IMR-90 (cell line): ENCODE measurements at regions not wholly inside any gene's neighbourhood (a gene's known extent, or its start where the extent isn't known, plus 50 kb on each side); places are given as distances from the start of the nearest gene placed in this dataset.

Experiments
- ATAC-seq: fragments of 200-7000 bp; cut with Tn5 transposase; 2 replicates; pipeline ENCODE4 v1.9.1; 2020; ENCODE audit warnings: low read depth, mild to moderate bottlenecking, moderate library complexity
- BruUV-seq: library from RNA; stranded (reverse); fragments of 400-500 nt; replicated peaks from 2 replicates; lab custom pipeline; 2021; lab: Mats Ljungman, UMichigan
- CTCF ChIA-PET: fragments of 300-600 bp; formaldehyde crosslinking; extraction: SDS; loops from one replicate; lab custom pipeline; 2021; ENCODE audit warnings: antibody characterized with exemption; lab: Yijun Ruan, JAX
- POLR2A ChIA-PET: fragments of 300-600 bp; sonication (Branson Sonifier 250); formaldehyde crosslinking; loops from one replicate; lab custom pipeline; 2022; ENCODE audit warnings: antibody characterized with exemption; ENCODE audit not compliant: unreplicated experiment; lab: Charles Lee
- DNase-seq: peaks from one replicate; pipeline ENCODE4 v3.0.0; 2013
- H2AFZ ChIP-seq: replicated peaks from 2 replicates; pipeline ENCODE3; 2013; ENCODE audit warnings: low read length, mild to moderate bottlenecking; ENCODE audit not compliant: poor library complexity
- H2AK5ac ChIP-seq: 2 replicates; pipeline ENCODE4 v1.6.1; 2013; ENCODE audit warnings: low read depth, low read length, inconsistent platforms
- H2AK9ac ChIP-seq: replicated peaks from 2 replicates; pipeline ENCODE3; 2013; ENCODE audit warnings: mild to moderate bottlenecking, low read depth, low read length, moderate library complexity; ENCODE audit not compliant: poor library complexity
- H2BK120ac ChIP-seq: 2 replicates; pipeline ENCODE4 v1.6.1; 2013; ENCODE audit warnings: low read depth, low read length, inconsistent platforms
- H2BK15ac ChIP-seq: 3 replicates; pipeline ENCODE4 v1.6.1; 2013; ENCODE audit warnings: low read depth, low read length, inconsistent platforms
- H2BK20ac ChIP-seq: 2 replicates; pipeline ENCODE4 v1.6.1; 2013; ENCODE audit warnings: low read depth, mild to moderate bottlenecking, inconsistent platforms, low read length, moderate library complexity
- H2BK5ac ChIP-seq: 2 replicates; pipeline ENCODE4 v1.6.1; 2013; ENCODE audit warnings: mild to moderate bottlenecking, low read depth, low read length, inconsistent platforms; ENCODE audit not compliant: poor library complexity, severe bottlenecking
- H3K14ac ChIP-seq: replicated peaks from 2 replicates; pipeline ENCODE4 v1.6.1; 2013; ENCODE audit warnings: low read depth, low read length, inconsistent platforms
- H3K18ac ChIP-seq: 2 replicates; pipeline ENCODE4 v1.6.1; 2013; ENCODE audit warnings: low read depth, low read length, control low read depth
- H3K23ac ChIP-seq: 2 replicates; pipeline ENCODE4 v1.6.1; 2013; ENCODE audit warnings: low read depth, low read length, inconsistent platforms
- H3K27ac ChIP-seq: 2 replicates; pipeline ENCODE4 v1.5.1; 2013; ENCODE audit warnings: mild to moderate bottlenecking, control low read depth, low read length; ENCODE audit not compliant: insufficient read depth
- H3K27me3 ChIP-seq: 2 replicates; pipeline ENCODE4 v1.6.1; 2013; ENCODE audit warnings: low read length; ENCODE audit not compliant: control insufficient read depth, insufficient read depth
- H3K36me3 ChIP-seq: 2 replicates; pipeline ENCODE4 v1.6.1; 2013; ENCODE audit warnings: low read length, mixed read lengths; ENCODE audit not compliant: control insufficient read depth, insufficient read depth
- H3K4ac ChIP-seq: 2 replicates; pipeline ENCODE4 v1.6.1; 2013; ENCODE audit warnings: low read depth, low read length, inconsistent platforms
- H3K4me1 ChIP-seq: 2 replicates; pipeline ENCODE4 v1.6.1; 2013; ENCODE audit warnings: low read length, mixed read lengths; ENCODE audit not compliant: control insufficient read depth, insufficient read depth
- H3K4me2 ChIP-seq: 2 replicates; pipeline ENCODE4 v1.6.1; 2013; ENCODE audit warnings: low read depth, mild to moderate bottlenecking, control low read depth, low read length, moderate library complexity
- H3K4me3 ChIP-seq: 2 replicates; pipeline ENCODE4 v1.5.1; 2013; ENCODE audit warnings: low read depth, mild to moderate bottlenecking, control low read depth, low read length, moderate library complexity; ENCODE audit not compliant: insufficient read depth
- H3K56ac ChIP-seq: 2 replicates; pipeline ENCODE4 v1.6.1; 2013; ENCODE audit warnings: low read length, inconsistent platforms; ENCODE audit not compliant: insufficient read depth; ENCODE audit errors: extremely low read depth
- H3K79me1 ChIP-seq, 2 experiments: 2 replicates each; pipeline ENCODE4 v1.6.1; 2013; ENCODE audit warnings: low read length in 2 of 2, inconsistent platforms in 1 of 2, low read depth in 1 of 2
- H3K9ac ChIP-seq: 2 replicates; pipeline ENCODE4 v1.6.1; 2013; ENCODE audit warnings: low read depth, low read length, control low read depth
- H3K9me1 ChIP-seq: 2 replicates; pipeline ENCODE4 v1.6.1; 2013; ENCODE audit warnings: low read length, inconsistent platforms; ENCODE audit not compliant: insufficient read depth
- H3K9me3 ChIP-seq: 2 replicates; pipeline ENCODE4 v1.6.1; 2013; ENCODE audit warnings: low read length; ENCODE audit not compliant: control insufficient read depth, insufficient read depth
- H4K20me1 ChIP-seq: 2 replicates; pipeline ENCODE4 v1.6.1; 2013; ENCODE audit warnings: low read length, inconsistent platforms; ENCODE audit not compliant: insufficient read depth
- H4K5ac ChIP-seq: 2 replicates; pipeline ENCODE4 v1.6.1; 2013; ENCODE audit warnings: mild to moderate bottlenecking, low read depth, low read length, control low read depth
- H4K8ac ChIP-seq, 2 experiments: 2 replicates each; pipeline ENCODE4 v1.6.1; 2013; ENCODE audit warnings: low read depth in 2 of 2, low read length in 2 of 2, control low read depth in 1 of 2, inconsistent platforms in 1 of 2
- H4K91ac ChIP-seq: 2 replicates; pipeline ENCODE4 v1.6.1; 2013; ENCODE audit warnings: low read depth, low read length, inconsistent platforms; ENCODE audit not compliant: insufficient read depth
- BHLHE40 ChIP-seq: fragments of 150-350 bp; IDR thresholded peaks from 2 replicates; pipeline ENCODE4 v1.6.1; 2016; ENCODE audit warnings: mild to moderate bottlenecking, low read depth, low read length
- CEBPB ChIP-seq: IDR thresholded peaks from 2 replicates; pipeline ENCODE4 v1.6.1; 2012; ENCODE audit warnings: low read depth, low read length, improper control_type of control experiment
- CTCF ChIP-seq: conservative IDR thresholded peaks from 2 replicates; pipeline ENCODE4 v1.5.1; 2012; ENCODE audit warnings: mild to moderate bottlenecking, low read depth, low read length, improper control_type of control experiment
- MAFK ChIP-seq: IDR thresholded peaks from 2 replicates; pipeline ENCODE4 v1.6.1; 2012; ENCODE audit warnings: low read depth, low read length, improper control_type of control experiment
- MAZ ChIP-seq: IDR thresholded peaks from 2 replicates; pipeline ENCODE4 v1.6.1; 2012; ENCODE audit warnings: low read depth, mild to moderate bottlenecking, low read length, improper control_type of control experiment, moderate library complexity, borderline replicate concordance
- MXI1 ChIP-seq: IDR thresholded peaks from 2 replicates; pipeline ENCODE4 v1.6.1; 2012; ENCODE audit warnings: low read depth, mild to moderate bottlenecking, low read length, moderate library complexity, borderline replicate concordance
- NFE2L2 ChIP-seq: fragments of 150-350 bp; IDR thresholded peaks from 2 replicates; pipeline ENCODE4 v1.6.1; 2016; ENCODE audit warnings: low read depth, mild to moderate bottlenecking, low read length
- POLR2A ChIP-seq: IDR thresholded peaks from 2 replicates; pipeline ENCODE4 v1.6.1; 2012; ENCODE audit warnings: mild to moderate bottlenecking, low read depth, low read length
- RFX5 ChIP-seq: IDR thresholded peaks from 2 replicates; pipeline ENCODE4 v1.8.0; 2012; ENCODE audit warnings: low read depth, mild to moderate bottlenecking, low read length, moderate library complexity
- SMC3 ChIP-seq: fragments of 150-350 bp; IDR thresholded peaks from 2 replicates; pipeline ENCODE4 v1.6.1; 2016; ENCODE audit warnings: low read depth, mild to moderate bottlenecking, antibody characterized with exemption, low read length, moderate library complexity
- USF2 ChIP-seq: fragments of 150-350 bp; IDR thresholded peaks from 2 replicates; pipeline ENCODE4 v1.6.1; 2017; ENCODE audit warnings: mild to moderate bottlenecking, antibody characterized with exemption, low read length, low read depth
- WGBS, 2 experiments: methylation state at CpG; one replicate each; pipeline versions ENCODE4 v1.1.5 to v1.1.7; 2013; ENCODE audit warnings: missing lambda C conversion rate in 2 of 2; ENCODE audit not compliant: insufficient read length in 1 of 2; ENCODE audit errors: extremely low coverage in 2 of 2; 5-methylcytosine and 5-hydroxymethylcytosine counted together
- dilution Hi-C: fragments of 300-500 bp; cut with HindIII; formaldehyde crosslinking; loops from one replicate; pipeline ENCODE4 v1.14.3; 2018; ENCODE audit warnings: low sequenced_read_pairs; ENCODE audit not compliant: unreplicated experiment
- in situ Hi-C: fragments of 300-500 bp; cut with MboI; formaldehyde crosslinking; loops from 3 replicates; pipeline ENCODE4 v1.14.3; 2019; ENCODE audit warnings: low sequenced_read_pairs, inconsistent platforms, mixed read lengths
- intact Hi-C: fragments of 100-400 bp; cut with micrococcal nuclease; formaldehyde crosslinking; loops from 2 replicates; pipeline ENCODE4 v1.10.0; 2022

GRCh38 chr2:60364491-60364890 lies 189.0 kb downstream of the BCL11A start:
- Histone ChIP-seq H3K79me1 (no peaks in the 10 kb centered on the region), H3K4me2 (no peak overlapping the region), H3K27me3 (no peaks in the 10 kb centered on the region; the same call in 1 of the 2 replicates), H2BK5ac (no peak overlapping the region), H2AFZ (peak overlapping the region; percentile 33), H3K23ac (no peak overlapping the region), H3K36me3 (no peaks in the 10 kb centered on the region), H2BK20ac (no peak overlapping the region), H3K4me1 (no peaks in the 10 kb centered on the region), H3K56ac (no peak overlapping the region), H3K27ac (no peak overlapping the region), H3K9me3 (no peaks in the 10 kb centered on the region), H3K4ac (no peak overlapping the region), H2BK15ac (no peak overlapping the region), H4K5ac (no peak overlapping the region), H4K8ac (no peak overlapping the region), H2AK9ac (no peak overlapping the region), H3K14ac (no peak overlapping the region), H2AK5ac (no peak overlapping the region), H2BK120ac (no peak overlapping the region), H3K4me3 (no peak overlapping the region), H3K9ac (no peak overlapping the region), H4K20me1 (no peaks in the 10 kb centered on the region), H3K9me1 (no peaks in the 10 kb centered on the region), H3K18ac (no peak overlapping the region), H4K91ac (no peak overlapping the region)
- no peak for DNase-seq
- ATAC-seq: no peak
- in situ Hi-C loops: no loop called here
- BruUV-seq: no TSS peak
- ChIA-PET CTCF (interaction anchor here (1.3 kb wide), 1 partner anchor 10 kb away, joined by 3 read pairs; no protein-coding TSS in a partner anchor), POLR2A (no interaction called here)
- intact Hi-C loops: no loop called here
- TF ChIP-seq BHLHE40: no peak
- TF ChIP-seq MXI1: no peak
- TF ChIP-seq MAFK: no peak
- TF ChIP-seq MAZ: no peak
- TF ChIP-seq POLR2A: no peak
- TF ChIP-seq USF2: no peak
- no peak for TF ChIP-seq SMC3
- no peak for TF ChIP-seq CEBPB
- TF ChIP-seq CTCF: no peak
- no peak for TF ChIP-seq NFE2L2
- TF ChIP-seq RFX5: no peak
- 30% methylated on average over 2 of the region's 9 CpGs; no CpG with 5 or more reads in 1 of the 2 experiments for WGBS, 2 experiments
- dilution Hi-C loops: no loop called here
